ENCODE measurements at regions not wholly inside any gene's neighbourhood (a gene's known extent, or its start where the extent isn't known, plus 50 kb on each side); places are given as distances from the start of the nearest gene placed in this dataset.
A peak's percentile ranks its signal among the peaks of the same experiment; 100 is the strongest.
"Not testable (repeated sequence)": the region's sequence is repeated elsewhere in the genome, so short reads cannot be mapped to it uniquely, and the experiment has no call there.

DNA sequence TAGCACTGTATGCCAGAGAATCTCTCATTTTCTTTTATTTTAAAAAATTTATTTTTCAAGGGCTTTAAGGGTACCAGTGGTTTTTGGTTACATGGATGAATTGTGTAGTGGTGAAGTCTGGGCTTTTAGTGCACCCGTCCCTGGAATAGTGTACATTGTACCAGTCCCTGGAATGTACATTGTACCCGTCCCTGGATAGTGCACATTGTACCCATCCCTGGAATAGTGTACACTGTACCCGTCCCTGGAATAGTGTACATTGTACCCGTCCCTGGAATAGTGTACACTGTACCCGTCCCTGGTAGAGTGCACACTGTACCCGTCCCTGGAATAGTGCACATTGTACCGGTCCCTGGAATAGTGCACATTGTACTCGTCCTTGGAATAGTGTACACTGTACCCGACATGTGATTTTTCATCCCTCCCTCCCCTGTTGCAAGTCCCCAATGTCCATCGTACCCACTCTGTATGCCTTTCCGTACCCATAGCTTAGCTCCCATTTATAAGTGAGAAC is 56.1 kb upstream of the HELT start:
- no peaks in the 10 kb centered on the region for H3K36me3 ChIP-seq
- TF ChIP-seq Cebpa-rat (IDR thresholded peaks at IDR 0.05), result no peak

DNA sequence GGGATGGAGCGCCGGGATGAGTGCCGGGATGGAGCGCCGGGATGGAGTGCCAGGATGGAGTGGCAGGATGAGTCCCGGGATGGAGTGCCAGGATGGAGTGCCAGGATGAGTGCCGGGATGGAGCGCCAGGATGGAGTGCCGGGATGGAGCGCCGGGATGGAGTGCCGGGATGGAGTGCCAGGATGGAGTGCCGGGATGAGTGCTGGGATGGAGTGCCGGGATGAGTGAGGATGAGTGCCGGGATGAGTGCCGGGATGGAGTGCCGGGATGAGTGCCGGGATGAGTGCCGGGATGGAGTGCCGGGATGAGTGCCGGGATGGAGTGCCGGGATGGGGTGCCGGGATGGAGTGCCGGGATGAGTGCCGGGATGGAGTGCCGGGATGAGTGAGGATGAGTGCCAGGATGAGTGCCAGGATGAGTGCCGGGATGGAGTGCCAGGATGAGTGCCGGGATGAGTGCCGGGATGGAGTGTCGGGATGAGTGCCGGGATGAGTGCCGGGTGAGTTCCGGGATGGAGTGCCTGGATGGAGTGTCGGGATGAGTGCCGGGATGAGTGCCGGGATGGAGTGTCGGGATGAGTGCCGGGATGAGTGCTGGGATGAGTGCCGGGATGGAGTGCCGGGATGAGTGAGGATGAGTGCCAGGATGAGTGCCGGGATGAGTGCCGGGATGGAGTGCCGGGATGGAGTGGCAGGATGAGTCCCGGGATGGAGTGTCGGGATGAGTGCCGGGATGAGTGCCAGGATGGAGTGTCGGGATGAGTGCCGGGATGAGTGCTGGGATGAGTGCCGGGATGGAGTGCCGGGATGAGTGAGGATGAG is 52.9 kb upstream of the HELT start:
- not testable (repeated sequence) for H4K20me1 ChIP-seq, H3K27me3 ChIP-seq, H3K4me3 ChIP-seq, H3K4me2 ChIP-seq, H3K36me3 ChIP-seq, H3K9ac ChIP-seq, H3K27ac ChIP-seq
- H3K4me1 ChIP-seq, result peaks cover 7 to 19% (median 17%) of the 10 kb centered on the region in 10 experiments
- peaks cover under 1 to 10% (median 5%) of the 10 kb centered on the region in 11 experiments; a peak in 12 of 22 replicates for H3K9me3 ChIP-seq (replicated peaks in 1 of 11)

More for the DNA sequence above, 56.1 kb upstream of the HELT start:
- H3K9me3 ChIP-seq (replicated peaks in 1 of 11), result no peaks in the 10 kb centered on the region
- H3K27ac ChIP-seq, result no peak overlapping the region
- H3K27me3 ChIP-seq, result 0 out of 22 replicates have a peak, but pooled peaks cover 0 to 5% (median 0%) of the 10 kb centered on the region in 11 experiments
- H3K4me3 ChIP-seq, result no peak overlapping the region
- peak overlapping the region; percentile 49 to 97 (median 70); a peak in 19 of 22 replicates for H3K4me2 ChIP-seq
- no peak overlapping the region for H3K9ac ChIP-seq
- H4K20me1 ChIP-seq, result no peaks in the 10 kb centered on the region
- H3K4me1 ChIP-seq, result peaks cover 35 to 52% (median 49%) of the 10 kb centered on the region in 10 experiments

DNA sequence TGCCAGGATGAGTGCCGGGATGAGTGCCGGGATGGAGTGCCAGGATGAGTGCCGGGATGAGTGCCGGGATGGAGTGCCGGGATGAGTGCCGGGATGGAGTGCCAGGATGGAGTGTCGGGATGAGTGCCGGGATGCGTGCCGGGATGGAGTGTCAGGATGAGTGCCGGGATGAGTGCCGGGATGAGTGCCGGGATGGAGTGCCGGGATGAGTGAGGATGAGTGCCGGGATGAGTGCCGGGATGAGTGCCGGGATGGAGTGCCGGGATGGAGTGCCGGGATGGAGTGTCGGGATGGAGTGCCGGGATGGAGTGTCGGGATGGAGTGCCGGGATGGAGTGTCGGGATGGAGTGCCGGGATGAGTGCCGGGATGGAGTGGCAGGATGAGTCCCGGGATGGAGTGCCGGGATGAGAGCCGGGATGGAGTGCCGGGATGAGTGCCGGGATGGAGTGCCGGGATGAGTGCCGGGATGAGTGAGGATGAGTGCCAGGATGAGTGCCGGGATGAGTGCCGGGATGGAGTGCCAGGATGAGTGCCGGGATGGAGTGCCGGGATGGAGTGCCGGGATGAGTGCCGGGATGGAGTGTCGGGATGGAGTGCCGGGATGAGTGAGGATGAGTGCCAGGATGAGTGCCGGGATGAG is 52.1 kb upstream of the HELT start:
- not testable (repeated sequence) for H4K20me1 ChIP-seq, H3K4me3 ChIP-seq, H3K27ac ChIP-seq, H3K4me2 ChIP-seq, H3K36me3 ChIP-seq, H3K27me3 ChIP-seq, H3K9ac ChIP-seq
- peaks cover 8 to 18% (median 13%) of the 10 kb centered on the region in 11 experiments for H3K9me3 ChIP-seq (replicated peaks in 1 of 11)
- H3K4me1 ChIP-seq, result peaks cover 7 to 12% (median 10%) of the 10 kb centered on the region in 10 experiments

DNA sequence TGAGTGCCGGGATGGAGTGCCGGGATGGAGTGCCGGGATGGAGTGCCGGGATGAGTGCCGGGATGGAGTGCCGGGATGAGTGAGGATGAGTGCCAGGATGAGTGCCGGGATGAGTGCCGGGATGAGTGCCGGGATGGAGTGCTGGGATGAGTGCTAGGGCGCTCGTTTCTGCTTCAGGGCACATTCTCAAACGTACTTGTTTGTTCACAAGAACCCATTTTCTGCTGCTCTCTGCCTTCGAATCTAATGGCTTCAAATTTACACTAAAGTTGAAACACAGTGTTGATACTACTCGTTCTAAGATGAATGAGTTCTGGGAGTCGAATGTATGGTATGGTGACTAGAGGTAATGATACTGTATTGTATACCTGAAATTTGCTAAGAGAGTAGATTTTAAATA is 50.6 kb upstream of the HELT start:
- not testable (repeated sequence) for H3K27me3 ChIP-seq, H3K27ac ChIP-seq, H4K20me1 ChIP-seq, H3K4me2 ChIP-seq, H3K4me1 ChIP-seq, H3K36me3 ChIP-seq, H3K4me3 ChIP-seq, H3K9ac ChIP-seq
- H3K9me3 ChIP-seq (replicated peaks in 1 of 11), result peaks cover 17 to 31% (median 26%) of the 10 kb centered on the region in 11 experiments

DNA sequence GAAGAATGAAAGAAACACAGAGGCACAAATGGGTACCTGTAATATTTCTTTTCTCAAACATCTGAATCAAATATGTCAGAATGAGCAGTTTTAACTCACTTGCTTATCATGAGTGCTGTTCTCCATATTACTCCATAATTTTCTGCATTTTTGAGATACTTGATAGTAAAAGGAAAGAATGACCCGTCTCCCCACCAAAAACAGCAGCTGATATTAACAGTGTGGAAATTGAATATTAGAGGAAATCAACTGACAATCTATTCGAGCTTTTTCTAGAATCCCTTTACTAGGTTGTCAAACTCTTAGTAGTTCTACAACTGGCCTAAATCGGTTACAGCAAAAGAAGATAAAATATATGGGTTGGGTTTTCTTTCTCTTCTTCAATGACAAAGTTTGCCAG is 49.9 kb upstream of the HELT start:
- no peak overlapping the region for H3K27ac ChIP-seq
- no peak overlapping the region for H3K4me3 ChIP-seq
- H3K9ac ChIP-seq, result no peak overlapping the region
- H3K4me2 ChIP-seq, result no peak overlapping the region
- no peak for TF ChIP-seq Cebpa-rat (IDR thresholded peaks at IDR 0.05)
- no peaks in the 10 kb centered on the region for H4K20me1 ChIP-seq
- no peaks in the 10 kb centered on the region for H3K27me3 ChIP-seq
- H3K36me3 ChIP-seq, result no peaks in the 10 kb centered on the region
- peaks cover 17 to 31% (median 26%) of the 10 kb centered on the region in 11 experiments for H3K9me3 ChIP-seq (replicated peaks in 1 of 11)
- no peaks in the 10 kb centered on the region for H3K4me1 ChIP-seq

Data from BLaER1 treated with 17β-estradiol and CSF1 and Interleukin-3, amounts not matched to agents 10 nM and 100 nM (cell line).